Body of pancreas (tissue), 4 donors: ENCODE measurements at regions not wholly inside any gene's neighbourhood (a gene's known extent, or its start where the extent isn't known, plus 50 kb on each side); places are given as distances from the start of the nearest gene placed in this dataset.

Experiments used
- CTCF ChIP-seq, 7 experiments: fragments of 450-650 bp in 4 of 7; fragments of 200-600 bp in 3 of 7; sonication (generic) in 3 of 7; IDR thresholded peaks; one replicate each; pipeline ENCODE4 v1.5.1; 2016 to 2019; ENCODE audit warnings: antibody characterized with exemption in 7 of 7
- POLR2A ChIP-seq, 3 donors: fragments of 450-650 bp; IDR thresholded peaks; one replicate each; pipeline ENCODE4 v1.6.1; 2016; ENCODE audit warnings: antibody characterized with exemption in 3 of 3, mild to moderate bottlenecking in 2 of 3

- TF ChIP-seq CTCF (IDR thresholded peaks at IDR 0.05) (no peak), POLR2A (IDR thresholded peaks at IDR 0.05) (no peak)
Measured at GRCh38 chr11:24238771-24239645, 257.8 kb upstream of the LUZP2 start.
